ENCODE measurements at regions not wholly inside any gene's neighbourhood (a gene's known extent, or its start where the extent isn't known, plus 50 kb on each side); places are given as distances from the start of the nearest gene placed in this dataset.

GRCh38 chr6:86856937-86857563 lies 80.3 kb upstream of the HTR1E start:
- H3K4me1 ChIP-seq = no peaks in the 10 kb centered on the region
- DNase-seq = no peak
- no peak overlapping the region for H3K4me3 ChIP-seq
- TF ChIP-seq CTCF (IDR thresholded peaks at IDR 0.05) = peak; percentile 47 to 65 (median 58)
- ATAC-seq = peak in 3 of 4 donors; percentile 54 to 61 (median 60)
- H3K36me3 ChIP-seq = no peaks in the 10 kb centered on the region
- no peak for FAIRE-seq
- no peaks in the 10 kb centered on the region for H3K27me3 ChIP-seq
- WGBS, 2 donors = 18 to 21% methylated on average over 3 of the region's 3 CpGs
- H3K9me3 ChIP-seq = no peaks in the 10 kb centered on the region
- no peak overlapping the region for H3K27ac ChIP-seq
- intact Hi-C loops (cut with DNase I) = no loop called here

- no peak for FAIRE-seq
- no peak for TF ChIP-seq CTCF (IDR thresholded peaks at IDR 0.05)
- no peaks in the 10 kb centered on the region for H3K9me3 ChIP-seq
- intact Hi-C loops (cut with DNase I) = no loop called here
- H3K27ac ChIP-seq = no peak overlapping the region
- no peak for DNase-seq
- H3K27me3 ChIP-seq = no peaks in the 10 kb centered on the region
- no peak overlapping the region for H3K4me3 ChIP-seq
- no peak for ATAC-seq
- H3K36me3 ChIP-seq = no peaks in the 10 kb centered on the region
- H3K4me1 ChIP-seq = no peaks in the 10 kb centered on the region
Observed at GRCh38 chr6:86856379-86856778, 80.9 kb upstream of the HTR1E start.

DNA sequence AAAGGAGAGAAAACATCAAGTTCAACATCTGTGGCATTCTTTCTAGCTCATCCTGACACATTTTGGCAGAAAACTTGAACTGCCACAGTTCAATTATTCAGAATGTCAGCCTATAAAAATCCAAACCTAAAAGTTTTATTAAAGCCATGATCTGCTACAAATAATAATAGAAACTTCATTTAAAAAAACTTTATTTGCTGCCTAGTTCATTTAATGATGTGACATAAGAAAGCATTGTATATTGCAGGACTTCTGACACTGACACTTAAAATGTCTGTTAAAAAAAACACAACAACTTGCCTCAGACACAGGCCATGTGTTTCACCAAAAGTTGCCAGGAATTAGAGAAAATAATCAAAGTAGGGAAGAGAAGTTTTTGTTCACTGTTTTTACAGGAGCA lies 88.3 kb upstream of the HTR1E start:
- Histone ChIP-seq H3K4me3 (no peak overlapping the region), H3K27ac (no peak overlapping the region), H3K9me3 (no peaks in the 10 kb centered on the region), H3K4me1 (no peaks in the 10 kb centered on the region), H3K27me3 (no peaks in the 10 kb centered on the region), H3K36me3 (no peaks in the 10 kb centered on the region)
- no peak for ATAC-seq
- DNase-seq = no peak
- FAIRE-seq = no peak
- intact Hi-C loops (cut with DNase I) = no loop called here
- TF ChIP-seq CTCF (IDR thresholded peaks at IDR 0.05) = no peak

DNA sequence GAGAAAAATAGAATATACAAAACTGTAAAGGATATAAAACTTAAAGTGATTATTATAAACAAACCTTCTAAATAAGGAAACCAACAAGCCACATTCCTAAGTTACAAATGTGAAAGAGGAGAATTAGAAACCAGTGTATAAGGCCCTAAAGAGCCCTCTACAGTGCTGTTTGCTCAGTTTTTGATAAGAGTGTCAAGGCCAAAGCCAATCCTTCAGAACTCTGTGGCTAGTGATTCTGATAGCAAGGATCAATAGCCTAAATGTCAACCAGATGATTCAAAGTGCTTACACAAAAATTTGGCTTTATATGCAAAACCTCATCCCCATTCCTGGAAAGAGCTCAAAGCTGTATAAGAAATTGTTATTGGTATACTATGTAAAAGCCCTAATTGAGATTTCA lies 104.6 kb upstream of the HTR1E start:
- FAIRE-seq (no peak), ATAC-seq (peak in 1 of 4 donors; percentile 66)

More for the DNA sequence above, 104.6 kb upstream of the HTR1E start:
- Histone ChIP-seq H3K36me3 (no peaks in the 10 kb centered on the region), H3K4me3 (no peak overlapping the region), H3K27ac (no peak overlapping the region), H3K9me3 (no peaks in the 10 kb centered on the region), H3K27me3 (no peaks in the 10 kb centered on the region), H3K4me1 (peaks cover 0 to 3% (median 0%) of the 10 kb centered on the region in 3 donors)
- no peak for TF ChIP-seq CTCF (IDR thresholded peaks at IDR 0.05)
- no peak for DNase-seq
- intact Hi-C loops (cut with DNase I) = no loop called here
